ENCODE measurements at regions not wholly inside any gene's neighbourhood (a gene's known extent, or its start where the extent isn't known, plus 50 kb on each side); places are given as distances from the start of the nearest gene placed in this dataset.

- H3K27ac ChIP-seq: no peak overlapping the region
- peaks cover 4% of the 10 kb centered on the region for H3K9me3 ChIP-seq
- no peaks in the 10 kb centered on the region for H3K4me1 ChIP-seq
- H3K4me3 ChIP-seq: no peak overlapping the region
- intact Hi-C loops (cut with DNase I): no loop called here
- no peaks in the 10 kb centered on the region for H3K36me3 ChIP-seq
- no peaks in the 10 kb centered on the region for H3K27me3 ChIP-seq
- no peak for DNase-seq (ENCODE audit: extremely low spot score in 2 of 2)
- TF ChIP-seq POLR2AphosphoS5 (IDR thresholded peaks at IDR 0.05; ENCODE audit: insufficient read depth in 1 of 2, low read depth in 1 of 2) (no peak), POLR2A (IDR thresholded peaks at IDR 0.05) (no peak), CTCF (IDR thresholded peaks at IDR 0.05) (no peak)
Observed at GRCh38 chr5:35561396-35561795, 56.3 kb upstream of the SPEF2 start.

- no peak overlapping the region for H3K27ac ChIP-seq
- H3K9me3 ChIP-seq: peaks cover 4% of the 10 kb centered on the region
- H3K4me1 ChIP-seq: no peaks in the 10 kb centered on the region
- no peak for DNase-seq (ENCODE audit: extremely low spot score in 2 of 2)
- no peak overlapping the region for H3K4me3 ChIP-seq
- no peaks in the 10 kb centered on the region for H3K36me3 ChIP-seq
- TF ChIP-seq POLR2A (IDR thresholded peaks at IDR 0.05) (no peak), POLR2AphosphoS5 (IDR thresholded peaks at IDR 0.05; ENCODE audit: insufficient read depth in 1 of 2, low read depth in 1 of 2) (no peak), CTCF (IDR thresholded peaks at IDR 0.05) (no peak)
- H3K27me3 ChIP-seq: no peaks in the 10 kb centered on the region
- intact Hi-C loops (cut with DNase I): no loop called here
Observed at GRCh38 chr5:35557748-35558147, 59.9 kb upstream of the SPEF2 start.

GRCh38 chr5:35557199-35557598, 60.5 kb upstream of the SPEF2 start:
- Histone ChIP-seq H3K36me3 (no peaks in the 10 kb centered on the region), H3K27me3 (no peaks in the 10 kb centered on the region), H3K4me1 (no peaks in the 10 kb centered on the region), H3K9me3 (peaks cover 4% of the 10 kb centered on the region), H3K4me3 (no peak overlapping the region), H3K27ac (no peak overlapping the region)
- DNase-seq (ENCODE audit: extremely low spot score in 2 of 2): no peak
- intact Hi-C loops (cut with DNase I): no loop called here
- TF ChIP-seq POLR2AphosphoS5 (IDR thresholded peaks at IDR 0.05; ENCODE audit: insufficient read depth in 1 of 2, low read depth in 1 of 2) (no peak), CTCF (IDR thresholded peaks at IDR 0.05) (no peak), POLR2A (IDR thresholded peaks at IDR 0.05) (no peak)

- Histone ChIP-seq H3K4me3 (no peak overlapping the region), H3K27me3 (no peaks in the 10 kb centered on the region), H3K9me3 (peaks cover 4% of the 10 kb centered on the region), H3K36me3 (no peaks in the 10 kb centered on the region), H3K27ac (no peak overlapping the region), H3K4me1 (no peaks in the 10 kb centered on the region)
- no peak for TF ChIP-seq POLR2AphosphoS5 (IDR thresholded peaks at IDR 0.05; ENCODE audit: insufficient read depth in 1 of 2, low read depth in 1 of 2)
- TF ChIP-seq CTCF (IDR thresholded peaks at IDR 0.05): no peak
- no peak for TF ChIP-seq POLR2A (IDR thresholded peaks at IDR 0.05)
- no peak for DNase-seq (ENCODE audit: extremely low spot score in 2 of 2)
- intact Hi-C loops (cut with DNase I): no loop called here
Observed at GRCh38 chr5:35554016-35554415, 63.6 kb upstream of the SPEF2 start.

GRCh38 chr5:35545190-35545589, 72.5 kb upstream of the SPEF2 start:
- no peak for TF ChIP-seq CTCF (IDR thresholded peaks at IDR 0.05)
- TF ChIP-seq POLR2A (IDR thresholded peaks at IDR 0.05): no peak
- TF ChIP-seq POLR2AphosphoS5 (IDR thresholded peaks at IDR 0.05; ENCODE audit: insufficient read depth in 1 of 2, low read depth in 1 of 2): no peak
- Histone ChIP-seq H3K9me3 (no peaks in the 10 kb centered on the region), H3K4me1 (no peaks in the 10 kb centered on the region), H3K4me3 (no peak overlapping the region), H3K27ac (no peak overlapping the region), H3K36me3 (no peaks in the 10 kb centered on the region), H3K27me3 (no peaks in the 10 kb centered on the region)
- intact Hi-C loops (cut with DNase I): no loop called here
- DNase-seq (ENCODE audit: extremely low spot score in 2 of 2): no peak

Measured in vagina (tissue), 2 donors.